Sigmoid colon (tissue), 6 donors: ENCODE measurements at regions not wholly inside any gene's neighbourhood (a gene's known extent, or its start where the extent isn't known, plus 50 kb on each side); places are given as distances from the start of the nearest gene placed in this dataset.

Experiments
- DNase-seq: peaks from one replicate; pipeline ENCODE4 v3.0.0-alpha.2; 2019
- H3K27ac ChIP-seq, 4 donors: fragments of 200-600 bp; sonication (generic); one replicate each; pipeline ENCODE4 v1.5.1; 2016 to 2019; ENCODE audit warnings: mild to moderate bottlenecking in 1 of 4
- H3K27me3 ChIP-seq, 3 donors: fragments of 200-600 bp; sonication (generic); one replicate each; pipeline ENCODE4 v1.5.1; 2019; ENCODE audit warnings: mild to moderate bottlenecking in 1 of 3
- H3K36me3 ChIP-seq, 4 donors: fragments of 200-600 bp; sonication (generic); one replicate each; pipeline ENCODE4 v1.5.1; 2016 to 2019
- H3K4me1 ChIP-seq, 4 donors: fragments of 200-600 bp; sonication (generic); one replicate each; pipeline ENCODE4 v1.5.1; 2017 to 2019
- H3K4me3 ChIP-seq, 4 donors: fragments of 200-600 bp; sonication (generic); one replicate each; pipeline ENCODE4 v1.5.1; 2017 to 2019; ENCODE audit warnings: mild to moderate bottlenecking in 2 of 4, moderate library complexity in 1 of 4
- H3K9me3 ChIP-seq, 4 donors: fragments of 200-600 bp in 3 of 4; sonication (generic) in 3 of 4; one replicate each; pipeline versions ENCODE4 v1.5.1 to v1.6.1; 2013 to 2019
- EP300 ChIP-seq, 4 donors: sonication (generic); formaldehyde crosslinking; IDR thresholded peaks; one replicate each; pipeline ENCODE4 v1.6.1; 2017; ENCODE audit warnings: antibody characterized with exemption in 4 of 4
- POLR2A ChIP-seq, 2 donors: fragments of 450-650 bp; IDR thresholded peaks; one replicate each; pipeline ENCODE4 v1.6.1; 2016; ENCODE audit warnings: antibody characterized with exemption in 2 of 2, mild to moderate bottlenecking in 2 of 2, moderate library complexity in 2 of 2
- POLR2AphosphoS5 ChIP-seq, 4 donors: sonication (generic); formaldehyde crosslinking; IDR thresholded peaks; one replicate each; pipeline ENCODE4 v1.6.1; 2017; ENCODE audit warnings: antibody characterized with exemption in 4 of 4
- WGBS, 2 donors: extraction: QIAGEN DNeasy Blood & Tissue Kit; methylation state at CpG; one replicate each; pipeline ENCODE4 v1.1.7; 2013; 5-methylcytosine and 5-hydroxymethylcytosine counted together
- intact Hi-C: fragments of 100-400 bp; cut with DNase I; formaldehyde crosslinking; loops from one replicate; pipeline ENCODE4 v1.15.1; 2023
- TF ChIP-seq, protein P1 (sequence below), 4 experiments: fragments of 450-650 bp in 3 of 4; fragments of 200-600 bp in 1 of 4; IDR thresholded peaks; one replicate each; pipeline ENCODE4 v1.5.1; 2016 to 2019; ENCODE audit warnings: antibody characterized with exemption in 4 of 4, mild to moderate bottlenecking in 3 of 4, moderate library complexity in 2 of 4
- donor health status: healthy with polysubstance abuse.
- donor health status: healthy.

DNA sequence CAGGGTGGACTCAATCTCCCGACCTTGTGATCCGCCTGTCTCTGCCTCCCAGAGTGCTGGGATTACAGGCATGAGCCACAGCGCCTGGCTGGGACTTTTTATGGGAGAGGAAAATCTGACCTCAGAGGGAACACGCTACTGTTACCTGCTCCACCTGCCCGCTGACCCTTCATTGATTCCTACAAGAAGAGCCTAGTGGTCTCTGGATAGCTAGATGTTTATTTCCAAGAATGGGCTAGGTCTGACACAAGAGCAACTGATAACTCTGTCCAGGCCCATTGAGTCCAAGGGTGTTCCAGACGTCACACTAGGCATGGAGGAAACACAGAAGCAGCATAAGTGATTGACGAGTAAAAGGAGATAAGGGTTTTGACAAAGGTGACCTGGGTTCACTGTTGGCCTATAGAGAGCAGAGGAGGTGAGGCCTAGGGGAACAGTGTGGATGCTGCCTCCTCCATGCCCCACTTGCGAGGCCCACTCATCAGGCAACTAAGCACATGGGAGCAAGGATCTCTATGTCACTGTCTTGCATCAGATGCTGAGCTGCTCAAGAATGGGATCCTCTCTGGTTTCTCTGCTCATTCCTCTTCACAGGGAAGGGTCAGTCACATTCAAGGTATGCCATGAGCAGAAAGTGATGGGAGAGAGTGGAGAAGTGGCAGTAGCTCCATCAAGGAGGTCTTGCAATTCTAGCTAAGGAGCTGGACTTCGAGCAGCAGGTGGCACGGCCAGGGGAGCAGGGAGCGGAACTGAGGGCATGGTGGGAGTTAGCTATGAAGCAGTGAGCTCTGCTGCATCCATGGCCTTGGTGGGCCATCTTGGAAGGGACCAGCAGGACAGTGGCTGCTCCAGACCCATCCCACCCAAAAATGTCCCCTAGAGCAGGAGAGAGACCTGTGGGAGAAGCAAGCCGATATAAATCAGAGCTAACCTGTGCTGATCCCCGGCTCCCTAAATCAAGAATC, 145.2 kb downstream of the WSCD1 start:
- Histone ChIP-seq H3K9me3 (no peaks in the 10 kb centered on the region), H3K4me3 (no peak overlapping the region)
- intact Hi-C loops, result no loop called here

DNA sequence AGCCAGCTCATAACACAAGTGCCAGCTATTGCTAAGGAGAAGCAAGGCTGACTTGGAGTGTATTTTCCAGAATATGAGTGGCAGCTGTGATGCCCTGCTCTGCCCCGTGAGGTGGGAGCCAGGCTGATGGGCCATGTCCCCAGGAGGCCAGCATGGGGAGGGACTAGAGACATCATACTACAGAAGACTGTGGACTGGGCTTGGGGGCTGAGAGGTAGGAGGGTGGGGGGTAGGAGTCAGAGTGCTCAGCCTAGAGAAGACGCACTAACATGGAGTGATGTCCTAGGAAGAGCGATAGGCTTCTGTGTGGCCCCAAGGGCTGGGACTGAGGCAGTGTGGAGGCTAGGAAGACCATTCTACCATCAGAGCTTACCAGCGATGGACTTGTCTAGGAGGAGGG, 143.7 kb downstream of the WSCD1 start:
- TF ChIP-seq POLR2AphosphoS5 (IDR thresholded peaks at IDR 0.05), result no peak
- no peak for TF ChIP-seq EP300 (IDR thresholded peaks at IDR 0.05)
- TF ChIP-seq, protein P1, sequence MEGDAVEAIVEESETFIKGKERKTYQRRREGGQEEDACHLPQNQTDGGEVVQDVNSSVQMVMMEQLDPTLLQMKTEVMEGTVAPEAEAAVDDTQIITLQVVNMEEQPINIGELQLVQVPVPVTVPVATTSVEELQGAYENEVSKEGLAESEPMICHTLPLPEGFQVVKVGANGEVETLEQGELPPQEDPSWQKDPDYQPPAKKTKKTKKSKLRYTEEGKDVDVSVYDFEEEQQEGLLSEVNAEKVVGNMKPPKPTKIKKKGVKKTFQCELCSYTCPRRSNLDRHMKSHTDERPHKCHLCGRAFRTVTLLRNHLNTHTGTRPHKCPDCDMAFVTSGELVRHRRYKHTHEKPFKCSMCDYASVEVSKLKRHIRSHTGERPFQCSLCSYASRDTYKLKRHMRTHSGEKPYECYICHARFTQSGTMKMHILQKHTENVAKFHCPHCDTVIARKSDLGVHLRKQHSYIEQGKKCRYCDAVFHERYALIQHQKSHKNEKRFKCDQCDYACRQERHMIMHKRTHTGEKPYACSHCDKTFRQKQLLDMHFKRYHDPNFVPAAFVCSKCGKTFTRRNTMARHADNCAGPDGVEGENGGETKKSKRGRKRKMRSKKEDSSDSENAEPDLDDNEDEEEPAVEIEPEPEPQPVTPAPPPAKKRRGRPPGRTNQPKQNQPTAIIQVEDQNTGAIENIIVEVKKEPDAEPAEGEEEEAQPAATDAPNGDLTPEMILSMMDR (IDR thresholded peaks at IDR 0.05), result no peak
- TF ChIP-seq POLR2A (IDR thresholded peaks at IDR 0.05), result no peak
- no peak overlapping the region for H3K27ac ChIP-seq
- H3K36me3 ChIP-seq, result no peaks in the 10 kb centered on the region
- DNase-seq, result no peak
- WGBS, 2 donors, result 90 to 91% methylated on average over 4 of the region's 4 CpGs
- no peaks in the 10 kb centered on the region for H3K4me1 ChIP-seq
- no peaks in the 10 kb centered on the region for H3K27me3 ChIP-seq
- intact Hi-C loops, result no loop called here
- H3K9me3 ChIP-seq, result no peaks in the 10 kb centered on the region
- H3K4me3 ChIP-seq, result no peak overlapping the region

More for the DNA sequence above, 145.2 kb downstream of the WSCD1 start:
- no peak overlapping the region for H3K27ac ChIP-seq
- no peak for TF ChIP-seq POLR2AphosphoS5 (IDR thresholded peaks at IDR 0.05)
- no peak for TF ChIP-seq EP300 (IDR thresholded peaks at IDR 0.05)
- TF ChIP-seq, protein P1 (IDR thresholded peaks at IDR 0.05), result no peak
- no peak for TF ChIP-seq POLR2A (IDR thresholded peaks at IDR 0.05)
- H3K4me1 ChIP-seq, result no peaks in the 10 kb centered on the region
- H3K36me3 ChIP-seq, result no peaks in the 10 kb centered on the region
- 82 to 89% methylated on average over 13 of the region's 13 CpGs for WGBS, 2 donors
- H3K27me3 ChIP-seq, result no peaks in the 10 kb centered on the region
- DNase-seq, result no peak

DNA sequence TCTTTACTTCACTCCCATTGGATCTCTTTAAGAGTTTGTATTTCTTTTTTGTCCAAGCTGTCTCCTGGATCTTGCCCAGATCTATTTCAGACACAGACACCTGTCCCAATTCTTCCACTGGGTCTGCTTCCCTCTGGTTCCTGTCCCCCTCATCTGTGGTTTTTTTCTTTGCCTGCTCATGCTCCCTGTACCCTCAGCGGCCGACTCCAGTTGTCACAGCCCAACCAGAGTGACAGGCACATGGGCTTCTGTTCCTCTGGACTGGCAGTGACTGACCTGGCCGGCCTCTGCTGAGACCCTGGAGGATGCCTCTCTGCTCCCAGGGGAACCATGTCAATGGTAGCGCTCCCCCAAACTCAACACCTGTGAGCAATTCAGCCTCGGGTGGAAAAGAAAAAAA, 142.6 kb downstream of the WSCD1 start:
- H3K27ac ChIP-seq, result no peak overlapping the region
- no peaks in the 10 kb centered on the region for H3K9me3 ChIP-seq
- DNase-seq, result no peak
- no peaks in the 10 kb centered on the region for H3K4me1 ChIP-seq
- no peaks in the 10 kb centered on the region for H3K27me3 ChIP-seq
- intact Hi-C loops, result no loop called here
- TF ChIP-seq, protein P1 (IDR thresholded peaks at IDR 0.05), result no peak
- TF ChIP-seq POLR2AphosphoS5 (IDR thresholded peaks at IDR 0.05), result no peak
- no peak for TF ChIP-seq POLR2A (IDR thresholded peaks at IDR 0.05)
- 76 to 86% methylated on average over 5 of the region's 5 CpGs for WGBS, 2 donors
- H3K36me3 ChIP-seq, result no peaks in the 10 kb centered on the region
- no peak overlapping the region for H3K4me3 ChIP-seq

DNA sequence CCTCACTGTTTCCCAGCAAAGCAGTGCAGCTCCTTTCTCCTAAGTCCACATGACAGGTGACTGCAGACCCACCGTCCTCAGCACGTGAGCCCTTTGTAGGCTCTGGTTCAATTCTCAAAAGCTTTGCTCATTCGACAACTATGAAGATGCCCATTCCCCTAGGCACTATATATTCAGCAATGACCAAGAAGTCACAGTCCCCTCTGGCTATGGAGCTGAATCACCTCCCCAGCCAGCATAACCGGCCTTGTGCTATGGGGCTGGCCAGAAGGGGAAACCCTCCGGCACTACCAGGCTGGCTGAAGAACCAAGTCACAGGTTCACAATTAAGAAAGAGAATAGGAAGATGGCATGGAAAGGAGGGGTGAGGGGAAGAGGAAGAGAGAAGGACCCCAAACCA, 139.7 kb downstream of the WSCD1 start:
- intact Hi-C loops, result no loop called here
- no peak for DNase-seq
- H3K27ac ChIP-seq, result no peak overlapping the region
- TF ChIP-seq EP300 (IDR thresholded peaks at IDR 0.05) (no peak), POLR2A (IDR thresholded peaks at IDR 0.05) (no peak)
- TF ChIP-seq, protein P1 (IDR thresholded peaks at IDR 0.05), result no peak
- H3K4me3 ChIP-seq, result no peak overlapping the region
- H3K27me3 ChIP-seq, result no peaks in the 10 kb centered on the region
- H3K4me1 ChIP-seq, result no peaks in the 10 kb centered on the region
- 86 to 90% methylated on average over 5 of the region's 5 CpGs for WGBS, 2 donors
- H3K36me3 ChIP-seq, result no peaks in the 10 kb centered on the region
- no peaks in the 10 kb centered on the region for H3K9me3 ChIP-seq
